ENCODE measurements at regions not wholly inside any gene's neighbourhood (a gene's known extent, or its start where the extent isn't known, plus 50 kb on each side); places are given as distances from the start of the nearest gene placed in this dataset.

- TF ChIP-seq CTCF (IDR thresholded peaks at IDR 0.05) (no peak), EZH2phosphoT487 (IDR thresholded peaks at IDR 0.05) (no peak)
These were observed 96.7 kb upstream of the PTPRG start for GRCh38 chr3:61464518-61465140.
